ENCODE measurements at regions not wholly inside any gene's neighbourhood (a gene's known extent, or its start where the extent isn't known, plus 50 kb on each side); places are given as distances from the start of the nearest gene placed in this dataset.

- no peak for DNase-seq
- Mint-ChIP-seq H3K36me3 (no peaks in the 10 kb centered on the region), H3K27me3 (no peaks in the 10 kb centered on the region), H3K27ac (no peak overlapping the region), H3K9me3 (peaks cover 0 to 30% (median 8%) of the 10 kb centered on the region in 9 donors), H3K4me1 (no peaks in the 10 kb centered on the region), H3K4me3 (no peak overlapping the region)
- POLR2A ChIA-PET = no interaction called here
- no peak for ATAC-seq
Observed at GRCh38 chr5:27387535-27388073, 349.2 kb upstream of the CDH9 start.

DNA sequence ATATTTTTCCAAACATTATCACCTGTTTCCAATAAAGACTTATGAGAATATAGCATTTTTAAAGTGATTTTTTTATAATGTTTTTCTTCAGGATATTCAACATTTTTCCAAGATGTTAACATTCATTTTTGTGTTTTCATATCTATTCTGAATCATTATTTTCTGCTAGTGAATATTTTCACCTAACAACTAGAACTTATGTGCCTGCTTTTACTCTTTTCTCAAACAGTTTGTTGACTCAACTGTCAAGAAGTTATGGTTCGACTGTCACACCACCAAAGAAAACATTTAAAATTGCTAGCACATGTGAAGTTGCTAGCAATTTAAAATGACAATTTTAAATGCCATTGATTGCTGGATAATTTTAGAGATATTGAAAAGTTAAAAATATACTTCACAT lies 343.3 kb upstream of the CDH9 start:
- H3K27ac Mint-ChIP-seq = no peak overlapping the region
- H3K27me3 Mint-ChIP-seq = no peaks in the 10 kb centered on the region
- no peaks in the 10 kb centered on the region for H3K4me1 Mint-ChIP-seq
- DNase-seq (no peak), ATAC-seq (no peak)
- H3K9me3 Mint-ChIP-seq = peaks cover 2 to 26% (median 10%) of the 10 kb centered on the region in 9 donors
- POLR2A ChIA-PET = no interaction called here
- H3K4me3 Mint-ChIP-seq = no peak overlapping the region
- no peaks in the 10 kb centered on the region for H3K36me3 Mint-ChIP-seq

DNA sequence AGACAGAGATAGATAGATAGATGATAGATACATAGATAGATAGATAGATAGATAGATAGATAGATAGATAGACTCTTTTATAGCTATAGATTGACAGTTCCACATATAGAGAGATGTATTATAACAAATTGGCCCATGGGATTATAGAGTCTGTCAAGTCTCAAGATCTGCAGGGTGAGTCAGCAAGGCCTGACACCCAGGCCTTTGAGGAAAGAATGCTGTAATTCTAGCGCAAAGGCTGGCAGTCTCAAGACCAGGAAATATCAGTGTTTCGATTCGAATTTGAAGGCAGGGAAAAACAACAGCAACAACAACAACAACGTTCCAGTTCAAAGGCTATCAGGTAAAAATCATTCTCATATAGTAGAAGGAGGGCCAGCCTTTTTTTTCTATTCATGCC lies 339.2 kb upstream of the CDH9 start:
- ATAC-seq = no peak
- POLR2A ChIA-PET = no interaction called here
- no peak overlapping the region for H3K4me3 Mint-ChIP-seq
- H3K4me1 Mint-ChIP-seq = no peaks in the 10 kb centered on the region
- H3K36me3 Mint-ChIP-seq = no peaks in the 10 kb centered on the region
- DNase-seq = no peak
- H3K27ac Mint-ChIP-seq = no peak overlapping the region
- H3K9me3 Mint-ChIP-seq = peaks cover 0 to 32% (median 7%) of the 10 kb centered on the region in 9 donors
- H3K27me3 Mint-ChIP-seq = no peaks in the 10 kb centered on the region

DNA sequence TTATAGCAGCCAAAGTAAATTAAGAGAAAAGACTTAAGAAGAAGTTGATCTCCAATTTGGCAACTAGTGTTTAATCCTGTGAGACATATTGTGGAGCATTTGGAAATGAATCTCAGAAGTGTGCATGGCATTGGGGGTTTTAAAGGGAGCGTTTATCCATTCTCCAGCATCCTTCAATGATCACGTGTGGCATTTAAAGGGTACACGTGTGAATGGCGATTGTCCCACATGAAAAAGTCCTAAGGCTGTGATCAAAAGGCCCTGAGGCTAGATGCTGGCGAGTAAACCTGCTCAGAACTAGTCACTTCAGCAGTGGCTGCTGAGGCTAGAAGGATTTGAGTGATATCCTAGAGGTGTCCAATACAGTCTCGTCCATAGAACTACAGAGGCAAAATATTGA lies 315.6 kb upstream of the CDH9 start:
- H3K27me3 Mint-ChIP-seq = no peaks in the 10 kb centered on the region
- H3K4me1 Mint-ChIP-seq = no peaks in the 10 kb centered on the region
- no peak for ATAC-seq
- H3K27ac Mint-ChIP-seq = no peak overlapping the region
- H3K4me3 Mint-ChIP-seq = no peak overlapping the region
- POLR2A ChIA-PET = no interaction called here
- H3K9me3 Mint-ChIP-seq = peaks cover 0 to 30% (median 6%) of the 10 kb centered on the region in 9 donors
- H3K36me3 Mint-ChIP-seq = peaks cover 0 to 2% (median 0%) of the 10 kb centered on the region in 3 donors
- no peak for DNase-seq

- Mint-ChIP-seq H3K36me3 (peaks cover 0 to 2% (median 0%) of the 10 kb centered on the region in 3 donors), H3K27ac (no peak overlapping the region), H3K27me3 (no peaks in the 10 kb centered on the region), H3K9me3 (peaks cover 0 to 30% (median 6%) of the 10 kb centered on the region in 9 donors), H3K4me1 (no peaks in the 10 kb centered on the region), H3K4me3 (no peak overlapping the region)
- DNase-seq (no peak), ATAC-seq (no peak)
- POLR2A ChIA-PET = no interaction called here
Observed at GRCh38 chr5:27353540-27353939, 315.2 kb upstream of the CDH9 start.

GRCh38 chr5:27341342-27341741 lies 303.0 kb upstream of the CDH9 start:
- ATAC-seq (no peak), DNase-seq (no peak)
- Mint-ChIP-seq H3K9me3 (peaks cover 0 to 37% (median 12%) of the 10 kb centered on the region in 9 donors), H3K27me3 (no peaks in the 10 kb centered on the region), H3K4me3 (no peak overlapping the region), H3K4me1 (no peaks in the 10 kb centered on the region), H3K27ac (no peak overlapping the region), H3K36me3 (no peaks in the 10 kb centered on the region)
- POLR2A ChIA-PET = no interaction called here

GRCh38 chr5:27336817-27337216 lies 298.4 kb upstream of the CDH9 start:
- ATAC-seq (no peak), DNase-seq (no peak)
- Mint-ChIP-seq H3K27me3 (no peaks in the 10 kb centered on the region), H3K4me1 (no peaks in the 10 kb centered on the region), H3K4me3 (no peak overlapping the region), H3K9me3 (peaks cover 0 to 30% (median 10%) of the 10 kb centered on the region in 9 donors), H3K27ac (no peak overlapping the region), H3K36me3 (no peaks in the 10 kb centered on the region)
- POLR2A ChIA-PET = no interaction called here

- Mint-ChIP-seq H3K27ac (no peak overlapping the region), H3K9me3 (peaks cover 0 to 29% (median 10%) of the 10 kb centered on the region in 9 donors), H3K36me3 (no peaks in the 10 kb centered on the region), H3K4me3 (no peak overlapping the region), H3K4me1 (no peaks in the 10 kb centered on the region), H3K27me3 (no peaks in the 10 kb centered on the region)
- no peak for ATAC-seq
- DNase-seq = no peak
- POLR2A ChIA-PET = no interaction called here
Observed at GRCh38 chr5:27328480-27328879, 290.1 kb upstream of the CDH9 start.

GRCh38 chr5:27325513-27325912 lies 287.1 kb upstream of the CDH9 start:
- Mint-ChIP-seq H3K27ac (no peak overlapping the region), H3K27me3 (no peaks in the 10 kb centered on the region), H3K4me1 (no peaks in the 10 kb centered on the region), H3K4me3 (no peak overlapping the region), H3K36me3 (no peaks in the 10 kb centered on the region), H3K9me3 (peaks cover 0 to 26% (median 11%) of the 10 kb centered on the region in 9 donors)
- POLR2A ChIA-PET = no interaction called here
- DNase-seq (no peak), ATAC-seq (no peak)

DNA sequence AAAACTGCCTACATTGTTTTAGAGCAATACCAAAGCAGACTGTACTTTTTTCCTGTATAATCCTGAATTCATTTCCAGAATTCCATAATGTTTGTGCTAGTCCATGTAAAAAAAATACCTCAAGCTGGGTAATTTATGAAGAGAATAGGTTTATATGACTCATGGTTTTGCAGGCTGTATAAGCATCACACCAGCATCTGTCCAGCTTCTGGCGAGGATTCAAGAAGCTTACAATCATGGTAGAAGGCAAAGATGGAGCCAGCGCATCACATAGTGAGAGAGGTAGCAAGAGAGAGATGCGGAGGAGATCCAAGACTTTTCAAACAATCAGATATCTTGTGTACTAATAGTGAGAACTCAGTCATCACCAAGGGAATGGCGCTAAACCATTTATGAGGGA lies 280.3 kb upstream of the CDH9 start:
- DNase-seq (no peak), ATAC-seq (no peak)
- Mint-ChIP-seq H3K4me1 (no peaks in the 10 kb centered on the region), H3K4me3 (no peak overlapping the region), H3K27ac (no peak overlapping the region), H3K9me3 (peaks cover 0 to 25% (median 5%) of the 10 kb centered on the region in 9 donors), H3K27me3 (no peaks in the 10 kb centered on the region), H3K36me3 (no peaks in the 10 kb centered on the region)
- POLR2A ChIA-PET = no interaction called here

- Mint-ChIP-seq H3K9me3 (peaks cover 0 to 31% (median 5%) of the 10 kb centered on the region in 9 donors), H3K27ac (no peak overlapping the region), H3K27me3 (no peaks in the 10 kb centered on the region), H3K4me3 (no peak overlapping the region), H3K36me3 (no peaks in the 10 kb centered on the region), H3K4me1 (no peaks in the 10 kb centered on the region)
- no peak for DNase-seq
- no peak for ATAC-seq
- POLR2A ChIA-PET = no interaction called here
Observed at GRCh38 chr5:27316271-27316650, 277.9 kb upstream of the CDH9 start.

GRCh38 chr5:27315363-27316270 lies 277.2 kb upstream of the CDH9 start:
- no peak overlapping the region for H3K4me3 Mint-ChIP-seq
- H3K27ac Mint-ChIP-seq = no peak overlapping the region
- H3K9me3 Mint-ChIP-seq = peaks cover 0 to 33% (median 5%) of the 10 kb centered on the region in 9 donors
- no peaks in the 10 kb centered on the region for H3K36me3 Mint-ChIP-seq
- H3K4me1 Mint-ChIP-seq = no peaks in the 10 kb centered on the region
- POLR2A ChIA-PET = no interaction called here
- ATAC-seq (no peak), DNase-seq (no peak)
- H3K27me3 Mint-ChIP-seq = no peaks in the 10 kb centered on the region

DNA sequence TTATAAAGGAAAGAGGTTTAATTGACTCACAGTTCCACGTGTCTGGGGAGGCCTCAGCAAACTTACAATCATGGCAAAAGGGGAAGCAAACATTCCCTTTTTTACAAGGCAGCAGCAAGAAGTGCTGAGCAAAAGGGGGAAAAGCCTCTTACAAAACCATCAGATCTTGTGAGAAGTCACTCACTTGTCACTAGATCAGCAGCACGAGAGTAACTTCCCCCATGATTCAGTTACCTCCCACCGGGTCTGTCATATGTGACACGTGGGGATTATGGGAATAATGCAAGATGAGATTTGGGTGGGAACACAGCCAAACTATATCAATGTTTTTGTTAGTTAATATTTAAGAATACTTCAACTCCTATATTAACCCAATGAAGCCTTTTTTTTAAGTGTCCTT lies 275.2 kb upstream of the CDH9 start:
- ATAC-seq (no peak), DNase-seq (no peak)
- POLR2A ChIA-PET = no interaction called here
- H3K36me3 Mint-ChIP-seq = no peaks in the 10 kb centered on the region
- peaks cover 0 to 27% (median 3%) of the 10 kb centered on the region in 9 donors for H3K9me3 Mint-ChIP-seq
- no peaks in the 10 kb centered on the region for H3K27me3 Mint-ChIP-seq
- H3K4me3 Mint-ChIP-seq = no peak overlapping the region
- no peak overlapping the region for H3K27ac Mint-ChIP-seq
- H3K4me1 Mint-ChIP-seq = no peaks in the 10 kb centered on the region

Measured in naive thymus-derived CD8-positive, alpha-beta T cell (primary cell).